Hepatic stellate cell (primary cell): ENCODE measurements at regions not wholly inside any gene's neighbourhood (a gene's known extent, or its start where the extent isn't known, plus 50 kb on each side); places are given as distances from the start of the nearest gene placed in this dataset.
"Not testable (repeated sequence)": the region's sequence is repeated elsewhere in the genome, so short reads cannot be mapped to it uniquely, and the experiment has no call there.

Experiments
- DNase-seq: peaks from one replicate; pipeline ENCODE4 v3.0.0; 2011; ENCODE audit warnings: low spot score

- DNase-seq = no peak
Measured at GRCh38 chr3:62926494-62926893, 51.3 kb upstream of the CADPS start.

- DNase-seq = no peak
Measured at GRCh38 chr3:62928256-62928655, 53.0 kb upstream of the CADPS start.

GRCh38 chr3:62929771-62930170 lies 54.6 kb upstream of the CADPS start:
- no peak for DNase-seq

DNA sequence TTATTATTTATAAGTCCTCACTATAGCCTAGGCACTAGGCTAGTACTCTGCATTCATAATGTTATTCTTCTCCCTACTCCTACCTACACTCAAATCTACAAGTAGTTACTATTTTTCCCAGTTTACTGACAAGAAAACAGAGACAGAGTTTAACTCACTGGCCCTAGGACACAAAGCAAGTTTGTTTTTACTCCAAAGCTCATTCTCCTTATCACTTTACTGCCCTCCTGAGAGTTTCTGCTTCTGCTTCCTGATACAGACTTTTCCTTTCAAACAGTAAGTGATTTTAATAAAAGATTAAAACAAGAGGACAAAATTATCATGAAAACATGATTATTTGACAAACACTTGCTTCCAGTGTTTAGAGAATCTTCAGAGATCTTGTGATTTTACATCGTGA lies 60.6 kb upstream of the CADPS start:
- no peak for DNase-seq

DNA sequence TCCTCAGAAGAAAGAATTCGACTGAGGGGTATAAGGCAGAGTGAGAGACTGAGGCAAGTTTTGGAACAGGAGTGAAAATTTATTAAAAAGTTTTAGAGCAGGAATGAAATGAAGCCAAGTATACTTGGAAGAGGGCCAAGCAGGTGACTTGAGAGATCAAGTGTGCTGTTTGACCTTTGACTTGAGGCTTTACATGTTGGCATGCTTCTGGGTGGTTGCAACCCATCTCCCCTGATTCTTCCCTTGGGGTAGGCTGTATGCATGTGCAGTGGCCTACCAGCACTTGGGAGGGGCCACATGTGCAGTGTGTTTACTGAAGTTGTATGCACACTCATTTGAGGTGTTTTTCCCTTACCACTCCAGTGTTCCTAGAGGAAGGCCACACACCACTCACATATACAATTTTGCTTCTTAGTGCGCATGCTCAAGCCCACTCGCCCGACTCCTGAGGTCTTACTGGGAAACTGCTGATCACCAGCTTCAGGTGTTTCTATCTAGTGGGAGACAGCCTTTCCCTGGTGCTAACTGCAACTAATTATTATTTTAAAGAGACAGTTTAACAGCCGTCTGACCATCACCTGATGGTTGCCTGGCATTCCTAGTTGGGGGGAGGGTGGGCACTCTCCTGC lies 61.5 kb upstream of the CADPS start:
- DNase-seq = no peak

DNA sequence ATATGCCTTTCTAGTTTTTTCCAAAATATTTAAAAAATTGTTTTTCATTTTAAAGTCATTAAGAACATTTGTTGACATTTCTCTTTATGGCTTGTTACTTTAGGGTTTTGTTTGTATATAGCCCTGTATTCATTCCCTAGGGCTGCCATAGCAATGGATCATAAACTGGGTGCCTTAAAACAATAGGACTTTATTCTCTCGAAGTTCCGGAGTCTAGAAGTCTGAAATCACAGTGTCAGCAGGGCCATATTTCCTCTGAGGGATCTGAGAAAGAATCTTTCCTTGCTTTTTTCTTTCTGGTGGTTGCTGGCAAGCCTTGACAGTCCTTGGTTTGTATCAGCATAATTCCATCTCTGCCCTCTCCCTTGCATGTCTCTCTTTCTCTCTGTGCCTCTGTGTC lies 63.4 kb upstream of the CADPS start:
- DNase-seq = no peak

DNA sequence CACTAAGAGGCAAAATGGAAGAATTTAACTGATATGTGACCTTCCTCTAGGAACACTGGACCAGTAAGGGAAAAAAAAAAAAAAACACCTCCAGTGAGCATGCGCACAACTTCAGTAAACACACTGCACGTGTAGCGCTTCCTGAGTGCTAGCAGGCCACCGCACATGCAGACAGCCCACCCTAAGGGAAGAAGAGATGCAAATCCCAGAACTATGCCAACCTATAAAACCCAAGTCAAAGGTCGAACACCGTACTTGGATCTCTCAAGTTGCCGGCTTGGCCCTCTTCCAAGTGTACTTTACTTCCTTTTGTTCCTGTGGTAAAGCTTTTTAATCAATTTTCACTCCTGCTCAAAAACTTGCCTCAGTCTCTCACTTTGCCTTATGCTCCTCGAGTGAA lies 64.5 kb upstream of the CADPS start:
- no peak for DNase-seq

DNA sequence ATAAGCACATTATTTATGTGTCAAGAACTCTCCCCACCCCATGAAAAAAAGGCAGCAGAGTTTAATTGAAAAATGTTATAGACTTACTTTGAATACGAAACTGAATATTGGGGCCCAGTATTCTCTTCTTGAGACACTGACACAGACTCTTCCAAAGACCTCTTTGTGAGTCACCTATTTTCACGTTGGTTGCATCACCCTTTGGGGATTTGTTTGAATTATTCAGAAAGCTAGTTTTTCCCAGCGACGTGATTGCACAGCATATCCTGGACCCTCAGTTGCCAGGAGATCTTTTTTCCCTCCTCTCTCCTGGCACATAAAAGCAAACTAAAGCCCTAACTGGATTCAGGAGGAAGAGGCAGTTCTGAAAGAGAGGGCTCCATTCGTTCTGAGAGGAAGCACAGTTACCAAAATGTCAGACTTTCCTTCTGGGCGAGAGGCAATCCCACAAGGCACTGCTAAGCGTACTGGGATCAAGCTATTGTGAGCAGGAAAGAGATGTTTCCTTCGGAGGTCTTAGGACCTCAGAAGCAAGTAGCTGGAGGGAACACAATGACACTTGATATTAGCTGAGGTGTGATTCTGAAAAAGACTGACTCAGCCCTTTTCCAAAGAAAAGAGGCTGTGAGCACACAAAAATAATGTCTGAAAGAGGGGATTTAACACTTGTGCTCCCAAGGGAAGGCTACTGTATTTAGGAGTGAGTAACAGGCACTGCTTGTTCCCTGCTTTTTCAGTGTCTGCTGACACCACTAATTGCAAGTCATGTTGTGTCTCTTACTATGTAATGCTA lies 65.8 kb upstream of the CADPS start:
- no peak for DNase-seq

GRCh38 chr3:62942227-62942626 lies 67.0 kb upstream of the CADPS start:
- no peak for DNase-seq

DNA sequence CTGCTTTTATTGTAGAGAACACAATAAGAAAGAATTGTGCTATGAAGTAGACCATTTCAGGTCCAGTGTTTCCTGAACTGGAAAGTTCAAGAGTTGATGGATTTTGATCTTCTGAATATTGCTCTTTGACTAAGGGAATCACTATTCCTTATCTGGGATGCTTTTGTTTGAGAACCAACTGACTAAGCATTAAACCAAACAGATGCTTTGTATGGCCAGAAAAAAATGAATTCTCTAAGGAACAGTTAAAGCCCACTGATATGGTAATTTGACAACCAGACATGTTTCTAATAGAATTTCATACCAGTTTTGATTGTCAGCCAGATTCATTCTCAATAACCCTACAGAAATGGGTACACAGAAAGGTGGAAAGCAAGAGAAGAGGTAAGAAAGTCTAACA lies 67.5 kb upstream of the CADPS start:
- no peak for DNase-seq

- DNase-seq = no peak
Measured at GRCh38 chr3:62948921-62949320, 73.7 kb upstream of the CADPS start.

DNA sequence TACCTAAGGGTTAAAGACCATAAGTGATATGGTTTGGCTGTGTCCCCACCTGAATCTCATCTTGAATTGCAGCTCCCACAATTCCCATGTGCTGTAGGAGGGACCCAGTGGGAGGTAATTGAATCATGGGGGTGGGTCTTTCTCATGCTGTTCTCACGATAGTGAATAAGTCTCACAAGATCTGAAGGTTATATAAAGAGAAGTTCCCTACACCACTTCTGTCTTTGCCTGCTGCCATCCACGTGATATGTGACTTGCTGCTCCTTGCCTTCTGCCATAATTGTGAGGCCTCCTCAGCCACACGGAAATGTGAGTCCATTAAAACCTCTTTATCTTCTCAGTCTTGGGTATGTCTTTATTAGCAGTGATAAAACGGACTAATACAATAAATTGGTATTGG lies 75.0 kb upstream of the CADPS start:
- DNase-seq = no peak

- DNase-seq = no peak
Measured at GRCh38 chr3:62951037-62951613, 75.9 kb upstream of the CADPS start.

- not testable (repeated sequence) for DNase-seq
Measured at GRCh38 chr3:62951880-62952279, 76.7 kb upstream of the CADPS start.

- DNase-seq = no peak
Measured at GRCh38 chr3:62954580-62954979, 79.4 kb upstream of the CADPS start.

DNA sequence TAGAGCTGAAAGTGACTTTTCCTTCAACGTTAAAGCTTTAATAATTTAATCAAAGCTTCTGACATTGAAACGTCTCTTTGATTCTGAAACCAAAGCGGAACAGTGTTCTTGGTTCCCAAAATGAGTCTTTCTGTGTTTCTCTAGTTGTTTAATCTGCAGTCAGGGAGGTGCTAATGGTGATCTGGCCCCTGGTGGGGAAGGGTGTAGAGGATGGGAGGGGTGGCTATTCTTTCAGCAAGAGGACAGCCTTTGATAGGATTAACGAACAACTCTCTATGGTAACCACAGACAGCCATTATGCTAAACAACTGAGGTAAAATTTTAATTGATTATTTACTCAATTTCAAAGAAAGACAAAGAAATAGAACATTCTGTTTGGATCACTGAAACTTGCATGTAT lies 79.9 kb upstream of the CADPS start:
- no peak for DNase-seq

GRCh38 chr3:62956411-62956810 lies 81.2 kb upstream of the CADPS start:
- DNase-seq = no peak

DNA sequence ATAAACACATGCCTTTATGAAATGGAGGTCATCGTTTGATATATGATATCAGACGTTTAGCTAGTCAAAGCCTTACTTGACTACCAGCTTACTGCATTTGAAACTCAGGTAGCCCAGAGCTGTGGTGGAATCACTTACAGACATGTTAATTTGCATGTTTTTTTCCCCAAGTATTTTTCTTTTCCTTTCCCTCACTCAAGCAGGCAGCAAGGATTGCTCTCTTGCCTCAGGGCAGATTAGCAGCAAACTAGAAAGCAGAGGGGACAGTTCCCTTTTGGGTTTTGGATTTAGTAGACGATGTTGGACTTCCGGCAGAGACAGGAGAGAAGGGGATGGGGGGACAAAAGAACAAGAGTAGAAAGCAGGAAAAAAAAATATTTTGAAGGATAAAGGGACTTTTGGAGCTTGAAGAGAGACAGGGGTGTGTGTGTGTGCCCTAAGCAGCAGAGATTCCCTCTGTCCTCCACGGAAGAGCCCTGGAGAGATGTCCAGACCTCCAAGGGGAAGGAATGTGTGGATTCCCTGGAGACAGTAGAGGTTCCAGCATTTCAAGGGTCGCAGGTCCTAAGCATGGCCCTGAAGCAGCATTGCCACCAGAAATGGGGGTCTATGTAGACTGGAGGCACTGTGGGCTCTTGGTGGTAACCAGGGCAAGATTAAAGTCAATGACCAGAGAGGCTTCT lies 86.8 kb upstream of the CADPS start:
- no peak for DNase-seq

DNA sequence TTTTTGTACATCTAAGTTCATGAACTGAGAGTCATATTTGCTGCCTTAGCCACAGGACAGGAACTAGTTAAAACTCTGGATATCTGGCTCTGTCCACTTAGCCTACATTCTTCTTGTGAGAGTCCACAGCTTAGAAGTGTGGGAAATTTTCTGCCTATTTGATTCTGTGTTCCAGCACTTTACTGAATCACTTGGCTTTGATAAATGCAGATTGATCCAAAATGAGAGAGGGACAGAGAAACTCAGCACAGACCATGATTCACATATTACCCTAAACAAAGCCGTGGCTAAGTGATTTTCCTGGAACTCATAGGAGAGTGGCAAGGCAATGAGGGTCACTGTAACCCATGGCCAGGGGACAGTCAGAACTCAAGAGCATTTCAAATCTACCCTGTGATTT lies 87.5 kb upstream of the CADPS start:
- no peak for DNase-seq

DNA sequence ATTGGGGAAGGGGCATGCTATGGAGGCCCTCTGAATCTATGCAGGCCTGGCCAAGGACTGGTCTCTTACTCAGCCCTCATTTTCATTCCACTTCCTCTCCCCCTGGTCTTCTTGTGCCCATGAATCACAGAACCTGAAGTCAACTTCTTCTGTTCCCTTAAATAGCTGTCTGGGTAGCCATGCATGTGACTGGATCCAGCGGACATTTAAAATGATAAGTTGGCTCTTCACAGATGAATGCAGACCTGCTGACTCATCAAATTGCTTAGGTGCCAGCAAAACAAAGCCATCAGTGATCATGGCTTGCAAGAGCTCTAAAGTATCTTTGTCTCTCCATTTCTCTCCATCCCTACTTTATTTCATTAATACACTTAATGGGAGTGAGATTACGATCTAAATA lies 90.1 kb upstream of the CADPS start:
- DNase-seq = no peak

DNA sequence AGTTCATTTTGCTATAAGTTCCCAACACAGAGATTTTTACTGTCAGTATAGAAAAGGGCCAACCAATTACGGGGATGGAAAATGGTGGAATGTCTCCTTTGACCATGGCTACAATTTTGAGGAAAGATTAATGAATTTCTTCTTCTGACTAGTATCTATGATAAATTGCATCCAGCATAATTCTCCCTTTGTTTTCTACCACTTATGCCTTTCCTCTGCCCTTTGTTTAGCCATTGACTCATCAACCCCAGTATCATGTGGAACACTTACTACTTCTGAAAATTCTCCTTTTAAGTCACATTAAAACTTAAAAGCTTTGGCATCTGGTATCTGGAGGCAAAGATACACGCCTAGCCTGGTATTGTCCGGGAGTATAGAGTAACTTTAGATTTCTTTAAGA lies 92.9 kb upstream of the CADPS start:
- DNase-seq = no peak

DNA sequence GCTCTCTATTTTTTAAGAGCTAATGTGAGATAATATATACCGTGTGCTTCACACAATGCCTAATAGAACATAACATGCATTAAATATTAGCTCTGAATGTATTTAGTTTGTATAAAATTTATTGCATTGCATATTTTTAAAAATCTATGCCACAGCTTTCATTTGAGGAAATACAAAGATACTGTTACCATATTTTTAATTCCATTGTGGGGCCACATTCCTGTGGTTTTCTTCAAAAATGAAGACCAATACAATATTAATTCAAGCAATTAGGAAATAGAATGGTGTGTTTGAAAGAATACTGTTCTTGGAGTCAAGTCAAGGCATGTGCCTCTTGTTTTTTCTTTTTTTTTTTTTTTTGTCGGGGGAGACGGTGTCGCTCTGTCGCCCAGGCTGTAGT lies 95.4 kb upstream of the CADPS start:
- DNase-seq = no peak

DNA sequence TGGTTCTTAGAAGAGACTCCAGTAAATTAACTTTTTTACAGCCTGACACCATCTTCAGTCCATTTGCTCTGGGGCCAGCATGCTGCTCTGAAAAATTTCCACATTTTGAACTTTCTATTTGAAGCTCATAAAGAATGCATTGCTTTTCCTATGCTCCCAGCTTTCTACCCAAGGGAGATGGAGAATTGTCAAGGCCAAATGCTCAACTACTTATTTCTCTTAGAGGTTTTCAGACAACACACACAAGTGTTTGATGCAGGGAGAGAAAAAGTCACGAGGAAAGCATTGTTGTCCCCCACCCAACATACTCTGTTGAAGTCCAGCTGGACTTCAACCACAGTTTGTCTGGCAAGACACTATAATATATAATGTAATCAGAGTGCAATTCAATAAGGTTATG lies 100.3 kb upstream of the CADPS start:
- DNase-seq = no peak
